ENCODE measurements at regions not wholly inside any gene's neighbourhood (a gene's known extent, or its start where the extent isn't known, plus 50 kb on each side); places are given as distances from the start of the nearest gene placed in this dataset.

DNA sequence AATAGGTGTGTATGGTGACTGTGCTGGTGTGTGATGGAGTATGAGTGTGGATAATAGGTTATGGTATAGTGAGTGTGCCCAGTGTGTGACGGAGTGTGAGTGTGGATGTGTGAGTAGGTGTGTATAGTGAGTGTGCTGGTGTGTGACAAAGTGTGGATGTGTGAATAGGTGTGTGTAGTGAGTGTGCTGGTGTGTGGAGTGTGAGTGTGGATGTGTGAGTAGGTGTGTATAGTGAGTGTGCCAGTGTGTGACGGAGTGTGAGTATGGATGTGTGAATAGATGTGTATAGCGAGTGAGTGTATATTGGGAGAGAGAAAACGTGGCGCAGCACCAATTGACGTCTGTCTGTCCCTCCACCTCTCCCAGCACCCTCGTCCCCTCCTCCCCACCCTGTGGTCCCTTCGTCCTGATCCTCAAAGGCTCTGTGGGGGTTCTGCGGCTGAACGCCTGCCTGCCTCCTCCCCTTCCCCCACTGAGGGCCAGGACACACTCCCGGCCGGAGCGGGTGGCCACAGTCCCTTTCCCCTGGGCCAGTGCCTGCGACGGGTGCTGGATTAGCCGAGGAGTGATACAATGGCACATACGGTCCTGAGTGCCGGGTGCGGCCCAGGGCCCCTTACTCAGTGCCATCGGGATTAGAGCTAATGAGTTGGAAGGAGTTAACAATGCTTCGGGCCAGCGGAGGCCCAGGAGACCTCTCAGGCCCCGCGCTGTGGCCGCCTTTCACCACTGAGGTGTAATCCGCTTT lies 160.0 kb downstream of the MRM1 start:
- Mint-ChIP-seq H3K4me3 (no peak overlapping the region), H3K9me3 (peaks cover 12% of the 10 kb centered on the region), H3K27me3 (ENCODE audit: low read depth) (no peaks in the 10 kb centered on the region; the same call in 1 of the 2 replicates), H3K36me3 (no peaks in the 10 kb centered on the region), H3K27ac (no peak overlapping the region), H3K4me1 (peaks cover 24% of the 10 kb centered on the region)
- POLR2A ChIA-PET: no interaction called here
- peak; percentile 57 for ATAC-seq
- TF ChIP-seq, protein P1, sequence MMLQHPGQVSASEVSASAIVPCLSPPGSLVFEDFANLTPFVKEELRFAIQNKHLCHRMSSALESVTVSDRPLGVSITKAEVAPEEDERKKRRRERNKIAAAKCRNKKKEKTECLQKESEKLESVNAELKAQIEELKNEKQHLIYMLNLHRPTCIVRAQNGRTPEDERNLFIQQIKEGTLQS (CRISPR knock-in tag; conservative IDR thresholded peaks at IDR 0.05): no peak
- TF ChIP-seq, protein P2, sequence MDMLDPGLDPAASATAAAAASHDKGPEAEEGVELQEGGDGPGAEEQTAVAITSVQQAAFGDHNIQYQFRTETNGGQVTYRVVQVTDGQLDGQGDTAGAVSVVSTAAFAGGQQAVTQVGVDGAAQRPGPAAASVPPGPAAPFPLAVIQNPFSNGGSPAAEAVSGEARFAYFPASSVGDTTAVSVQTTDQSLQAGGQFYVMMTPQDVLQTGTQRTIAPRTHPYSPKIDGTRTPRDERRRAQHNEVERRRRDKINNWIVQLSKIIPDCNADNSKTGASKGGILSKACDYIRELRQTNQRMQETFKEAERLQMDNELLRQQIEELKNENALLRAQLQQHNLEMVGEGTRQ (CRISPR knock-in tag; IDR thresholded peaks at IDR 0.05): no peak
- TF ChIP-seq, protein P3, sequence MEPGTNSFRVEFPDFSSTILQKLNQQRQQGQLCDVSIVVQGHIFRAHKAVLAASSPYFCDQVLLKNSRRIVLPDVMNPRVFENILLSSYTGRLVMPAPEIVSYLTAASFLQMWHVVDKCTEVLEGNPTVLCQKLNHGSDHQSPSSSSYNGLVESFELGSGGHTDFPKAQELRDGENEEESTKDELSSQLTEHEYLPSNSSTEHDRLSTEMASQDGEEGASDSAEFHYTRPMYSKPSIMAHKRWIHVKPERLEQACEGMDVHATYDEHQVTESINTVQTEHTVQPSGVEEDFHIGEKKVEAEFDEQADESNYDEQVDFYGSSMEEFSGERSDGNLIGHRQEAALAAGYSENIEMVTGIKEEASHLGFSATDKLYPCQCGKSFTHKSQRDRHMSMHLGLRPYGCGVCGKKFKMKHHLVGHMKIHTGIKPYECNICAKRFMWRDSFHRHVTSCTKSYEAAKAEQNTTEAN (CRISPR knock-in tag; IDR thresholded peaks at IDR 0.05): peak; percentile 94
- no peak for DNase-seq (ENCODE audit: low spot score)
- CTCF ChIA-PET: interaction anchor here (1.1 kb wide), 1 partner anchor 114 kb away, joined by 3 read pairs; no protein-coding TSS in a partner anchor

DNA sequence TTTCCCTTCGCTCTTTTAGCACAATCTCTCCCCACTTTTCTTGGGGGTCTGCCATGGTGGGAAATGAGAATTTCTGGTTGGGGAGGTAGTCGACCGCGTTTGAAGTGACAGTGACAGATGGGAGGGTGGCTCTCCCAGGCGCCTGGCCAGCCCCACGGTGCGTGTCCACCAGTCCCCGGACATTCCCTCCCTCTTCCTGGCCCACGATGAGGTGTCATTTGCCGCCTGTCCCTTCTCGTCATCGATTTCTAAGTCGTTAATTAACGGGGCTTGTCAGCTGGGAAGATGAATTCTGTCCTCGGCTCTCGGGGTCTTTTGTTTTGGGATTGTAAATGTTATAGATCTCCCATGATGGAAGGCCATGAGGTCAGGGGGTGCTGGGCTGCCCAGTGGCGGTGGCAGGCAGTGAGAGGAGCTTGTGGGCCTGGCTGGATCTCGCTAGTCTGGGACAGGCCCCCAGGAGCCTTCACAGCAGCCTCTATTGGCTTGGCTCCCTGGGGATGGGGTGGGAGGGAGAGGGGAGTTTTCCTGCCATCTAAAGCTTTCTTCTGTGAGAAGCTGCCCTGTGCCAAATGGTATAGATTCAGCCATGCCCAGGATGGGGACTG lies 164.2 kb downstream of the MRM1 start:
- no peak for DNase-seq (ENCODE audit: low spot score)
- Mint-ChIP-seq H3K27me3 (ENCODE audit: low read depth) (peaks cover 3% of the 10 kb centered on the region; the same call in 1 of the 2 replicates), H3K36me3 (no peaks in the 10 kb centered on the region), H3K9me3 (peaks cover 8% of the 10 kb centered on the region), H3K4me3 (no peak overlapping the region), H3K4me1 (peaks cover 31% of the 10 kb centered on the region), H3K27ac (no peak overlapping the region)
- ATAC-seq: no peak
- ChIA-PET POLR2A (no interaction called here), CTCF (interaction anchor here (2.2 kb wide), 1 partner anchor 10 kb away, joined by 10 read pairs; no protein-coding TSS in a partner anchor)
- no peak for TF ChIP-seq JUN (CRISPR knock-in tag; IDR thresholded peaks at IDR 0.05)
- no peak for TF ChIP-seq SMAD4 (CRISPR knock-in tag; IDR thresholded peaks at IDR 0.05)
- no peak for TF ChIP-seq FOXP1 (CRISPR knock-in tag; IDR thresholded peaks at IDR 0.05; ENCODE audit: borderline replicate concordance)
- TF ChIP-seq, protein P1 (CRISPR knock-in tag; conservative IDR thresholded peaks at IDR 0.05): no peak
- TF ChIP-seq, protein P4, sequence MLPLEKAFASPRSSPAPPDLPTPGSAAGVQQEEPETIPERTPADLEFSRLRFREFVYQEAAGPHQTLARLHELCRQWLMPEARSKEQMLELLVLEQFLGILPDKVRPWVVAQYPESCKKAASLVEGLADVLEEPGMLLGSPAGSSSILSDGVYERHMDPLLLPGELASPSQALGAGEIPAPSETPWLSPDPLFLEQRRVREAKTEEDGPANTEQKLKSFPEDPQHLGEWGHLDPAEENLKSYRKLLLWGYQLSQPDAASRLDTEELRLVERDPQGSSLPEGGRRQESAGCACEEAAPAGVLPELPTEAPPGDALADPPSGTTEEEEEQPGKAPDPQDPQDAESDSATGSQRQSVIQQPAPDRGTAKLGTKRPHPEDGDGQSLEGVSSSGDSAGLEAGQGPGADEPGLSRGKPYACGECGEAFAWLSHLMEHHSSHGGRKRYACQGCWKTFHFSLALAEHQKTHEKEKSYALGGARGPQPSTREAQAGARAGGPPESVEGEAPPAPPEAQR (CRISPR knock-in tag; IDR thresholded peaks at IDR 0.05): no peak
- no peak for TF ChIP-seq ZNF317 (CRISPR knock-in tag; IDR thresholded peaks at IDR 0.05; ENCODE audit: borderline replicate concordance, low read depth)
- TF ChIP-seq, protein P5, sequence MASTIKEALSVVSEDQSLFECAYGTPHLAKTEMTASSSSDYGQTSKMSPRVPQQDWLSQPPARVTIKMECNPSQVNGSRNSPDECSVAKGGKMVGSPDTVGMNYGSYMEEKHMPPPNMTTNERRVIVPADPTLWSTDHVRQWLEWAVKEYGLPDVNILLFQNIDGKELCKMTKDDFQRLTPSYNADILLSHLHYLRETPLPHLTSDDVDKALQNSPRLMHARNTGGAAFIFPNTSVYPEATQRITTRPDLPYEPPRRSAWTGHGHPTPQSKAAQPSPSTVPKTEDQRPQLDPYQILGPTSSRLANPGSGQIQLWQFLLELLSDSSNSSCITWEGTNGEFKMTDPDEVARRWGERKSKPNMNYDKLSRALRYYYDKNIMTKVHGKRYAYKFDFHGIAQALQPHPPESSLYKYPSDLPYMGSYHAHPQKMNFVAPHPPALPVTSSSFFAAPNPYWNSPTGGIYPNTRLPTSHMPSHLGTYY (CRISPR knock-in tag; IDR thresholded peaks at IDR 0.05): no peak
- TF ChIP-seq GABPB1 (CRISPR knock-in tag; IDR thresholded peaks at IDR 0.05): no peak
- TF ChIP-seq, protein P6, sequence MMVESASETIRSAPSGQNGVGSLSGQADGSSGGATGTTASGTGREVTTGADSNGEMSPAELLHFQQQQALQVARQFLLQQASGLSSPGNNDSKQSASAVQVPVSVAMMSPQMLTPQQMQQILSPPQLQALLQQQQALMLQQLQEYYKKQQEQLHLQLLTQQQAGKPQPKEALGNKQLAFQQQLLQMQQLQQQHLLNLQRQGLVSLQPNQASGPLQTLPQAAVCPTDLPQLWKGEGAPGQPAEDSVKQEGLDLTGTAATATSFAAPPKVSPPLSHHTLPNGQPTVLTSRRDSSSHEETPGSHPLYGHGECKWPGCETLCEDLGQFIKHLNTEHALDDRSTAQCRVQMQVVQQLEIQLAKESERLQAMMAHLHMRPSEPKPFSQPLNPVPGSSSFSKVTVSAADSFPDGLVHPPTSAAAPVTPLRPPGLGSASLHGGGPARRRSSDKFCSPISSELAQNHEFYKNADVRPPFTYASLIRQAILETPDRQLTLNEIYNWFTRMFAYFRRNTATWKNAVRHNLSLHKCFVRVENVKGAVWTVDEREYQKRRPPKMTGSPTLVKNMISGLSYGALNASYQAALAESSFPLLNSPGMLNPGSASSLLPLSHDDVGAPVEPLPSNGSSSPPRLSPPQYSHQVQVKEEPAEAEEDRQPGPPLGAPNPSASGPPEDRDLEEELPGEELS (CRISPR knock-in tag; IDR thresholded peaks at IDR 0.05): no peak
- TF ChIP-seq, protein P7, sequence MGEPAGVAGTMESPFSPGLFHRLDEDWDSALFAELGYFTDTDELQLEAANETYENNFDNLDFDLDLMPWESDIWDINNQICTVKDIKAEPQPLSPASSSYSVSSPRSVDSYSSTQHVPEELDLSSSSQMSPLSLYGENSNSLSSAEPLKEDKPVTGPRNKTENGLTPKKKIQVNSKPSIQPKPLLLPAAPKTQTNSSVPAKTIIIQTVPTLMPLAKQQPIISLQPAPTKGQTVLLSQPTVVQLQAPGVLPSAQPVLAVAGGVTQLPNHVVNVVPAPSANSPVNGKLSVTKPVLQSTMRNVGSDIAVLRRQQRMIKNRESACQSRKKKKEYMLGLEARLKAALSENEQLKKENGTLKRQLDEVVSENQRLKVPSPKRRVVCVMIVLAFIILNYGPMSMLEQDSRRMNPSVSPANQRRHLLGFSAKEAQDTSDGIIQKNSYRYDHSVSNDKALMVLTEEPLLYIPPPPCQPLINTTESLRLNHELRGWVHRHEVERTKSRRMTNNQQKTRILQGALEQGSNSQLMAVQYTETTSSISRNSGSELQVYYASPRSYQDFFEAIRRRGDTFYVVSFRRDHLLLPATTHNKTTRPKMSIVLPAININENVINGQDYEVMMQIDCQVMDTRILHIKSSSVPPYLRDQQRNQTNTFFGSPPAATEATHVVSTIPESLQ (CRISPR knock-in tag; IDR thresholded peaks at IDR 0.05): no peak

Data from WTC11 (cell line).